Body of pancreas (tissue), 4 donors: ENCODE measurements at regions not wholly inside any gene's neighbourhood (a gene's known extent, or its start where the extent isn't known, plus 50 kb on each side); places are given as distances from the start of the nearest gene placed in this dataset.

Source experiments
- ATAC-seq: fragments of 150-250 bp; one replicate; pipeline ENCODE4 v1.9.1; 2016
- DNase-seq, 4 donors: peaks; one replicate each; pipeline ENCODE4 v3.0.0-alpha.2; 2019
- H3K27ac ChIP-seq, 4 donors: fragments of 200-600 bp; sonication (generic); 1 replicate in 3 of 4; 2 replicates in 1 of 4; pipeline versions ENCODE4 v1.5.1 to v1.6.1; 2016 to 2019; ENCODE audit warnings: mild to moderate bottlenecking in 1 of 4, mixed read lengths in 1 of 4, moderate library complexity in 1 of 4
- H3K27me3 ChIP-seq, 2 donors: fragments of 200-600 bp; sonication (generic); one replicate each; pipeline ENCODE4 v1.6.0; 2016; ENCODE audit warnings: mild to moderate bottlenecking in 1 of 2
- H3K36me3 ChIP-seq, 2 donors: fragments of 200-600 bp; sonication (generic); replicated peaks in 1 of 2; 2 replicates each; pipeline ENCODE4 v1.5.1; 2016; ENCODE audit warnings: low read depth in 2 of 2; ENCODE audit not compliant: insufficient read depth in 1 of 2
- H3K4me1 ChIP-seq: fragments of 200-600 bp; sonication (generic); one replicate; pipeline ENCODE4 v1.6.0; 2016
- H3K4me3 ChIP-seq, 2 donors: fragments of 200-600 bp; sonication (generic); 1 replicate in 1 of 2; 2 replicates in 1 of 2; pipeline ENCODE4 v1.5.1; 2016 to 2019
- H3K9me3 ChIP-seq, 3 donors: fragments of 200-600 bp; sonication (generic); 1 replicate in 2 of 3; 2 replicates in 1 of 3; pipeline ENCODE4 v1.5.1; 2016
- POLR2A ChIP-seq, 3 donors: fragments of 450-650 bp; IDR thresholded peaks; one replicate each; pipeline ENCODE4 v1.6.1; 2016; ENCODE audit warnings: antibody characterized with exemption in 3 of 3, mild to moderate bottlenecking in 2 of 3
- WGBS, 2 donors: methylation state at CpG; one replicate each; pipeline ENCODE4 v1.1.5; 2017; 5-methylcytosine and 5-hydroxymethylcytosine counted together
- intact Hi-C: fragments of 100-400 bp; cut with DNase I; formaldehyde crosslinking; loops from one replicate; pipeline ENCODE4 v1.15.1; 2023
- TF ChIP-seq, protein P1 (sequence below), 7 experiments: fragments of 450-650 bp in 4 of 7; fragments of 200-600 bp in 3 of 7; sonication (generic) in 3 of 7; IDR thresholded peaks; one replicate each; pipeline ENCODE4 v1.5.1; 2016 to 2019; ENCODE audit warnings: antibody characterized with exemption in 7 of 7

DNA sequence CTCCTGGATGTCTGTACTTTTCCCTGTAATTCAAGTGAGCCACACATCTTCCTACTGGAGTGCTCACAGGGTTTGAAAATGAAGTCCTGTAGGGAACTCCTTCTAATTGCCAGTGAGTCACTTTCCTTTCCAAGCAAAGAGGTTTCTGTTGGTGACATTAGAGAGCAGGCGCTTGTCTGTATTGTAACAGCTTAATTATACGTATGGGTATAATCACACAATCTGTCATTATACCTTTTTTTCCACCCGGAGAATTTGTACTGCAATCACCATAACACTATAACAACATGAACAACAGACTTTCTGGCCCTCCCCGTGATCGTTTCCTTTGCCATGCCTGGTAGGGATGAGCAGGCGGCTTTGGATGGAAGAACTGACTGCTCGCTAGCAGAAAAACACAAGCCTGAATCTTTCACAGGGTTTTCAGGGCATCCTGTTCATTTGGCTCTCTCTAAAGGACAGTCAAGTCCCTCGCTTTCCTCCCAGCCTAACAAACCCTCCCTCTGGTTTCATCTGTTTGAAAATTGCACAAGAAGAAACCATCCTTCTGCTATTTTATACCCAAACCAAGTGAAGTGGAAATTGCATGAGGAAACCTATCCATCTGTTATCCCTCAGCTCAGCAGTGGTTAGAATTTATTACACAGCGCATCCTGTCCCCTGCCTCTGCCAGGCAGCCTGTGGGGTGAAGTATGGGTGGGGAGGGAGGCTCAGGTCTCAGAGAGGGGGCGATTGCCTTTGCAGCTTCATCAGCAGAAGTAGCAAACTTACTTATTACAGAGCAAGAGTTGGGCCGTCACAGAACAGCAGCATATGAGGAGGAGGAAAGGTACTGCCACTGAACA lies 307.0 kb upstream of the TLE4 start:
- no peaks in the 10 kb centered on the region for H3K27me3 ChIP-seq
- no peaks in the 10 kb centered on the region for H3K4me1 ChIP-seq
- intact Hi-C loops = no loop called here
- H3K27ac ChIP-seq = no peak overlapping the region
- no peaks in the 10 kb centered on the region for H3K9me3 ChIP-seq
- H3K36me3 ChIP-seq = no peaks in the 10 kb centered on the region
- no peak for TF ChIP-seq POLR2A (IDR thresholded peaks at IDR 0.05)
- TF ChIP-seq, protein P1, sequence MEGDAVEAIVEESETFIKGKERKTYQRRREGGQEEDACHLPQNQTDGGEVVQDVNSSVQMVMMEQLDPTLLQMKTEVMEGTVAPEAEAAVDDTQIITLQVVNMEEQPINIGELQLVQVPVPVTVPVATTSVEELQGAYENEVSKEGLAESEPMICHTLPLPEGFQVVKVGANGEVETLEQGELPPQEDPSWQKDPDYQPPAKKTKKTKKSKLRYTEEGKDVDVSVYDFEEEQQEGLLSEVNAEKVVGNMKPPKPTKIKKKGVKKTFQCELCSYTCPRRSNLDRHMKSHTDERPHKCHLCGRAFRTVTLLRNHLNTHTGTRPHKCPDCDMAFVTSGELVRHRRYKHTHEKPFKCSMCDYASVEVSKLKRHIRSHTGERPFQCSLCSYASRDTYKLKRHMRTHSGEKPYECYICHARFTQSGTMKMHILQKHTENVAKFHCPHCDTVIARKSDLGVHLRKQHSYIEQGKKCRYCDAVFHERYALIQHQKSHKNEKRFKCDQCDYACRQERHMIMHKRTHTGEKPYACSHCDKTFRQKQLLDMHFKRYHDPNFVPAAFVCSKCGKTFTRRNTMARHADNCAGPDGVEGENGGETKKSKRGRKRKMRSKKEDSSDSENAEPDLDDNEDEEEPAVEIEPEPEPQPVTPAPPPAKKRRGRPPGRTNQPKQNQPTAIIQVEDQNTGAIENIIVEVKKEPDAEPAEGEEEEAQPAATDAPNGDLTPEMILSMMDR (IDR thresholded peaks at IDR 0.05) = no peak
- WGBS, 2 donors = 52 to 63% methylated on average over 11 of the region's 11 CpGs
- no peak for DNase-seq
- H3K4me3 ChIP-seq = no peak overlapping the region
- no peak for ATAC-seq

DNA sequence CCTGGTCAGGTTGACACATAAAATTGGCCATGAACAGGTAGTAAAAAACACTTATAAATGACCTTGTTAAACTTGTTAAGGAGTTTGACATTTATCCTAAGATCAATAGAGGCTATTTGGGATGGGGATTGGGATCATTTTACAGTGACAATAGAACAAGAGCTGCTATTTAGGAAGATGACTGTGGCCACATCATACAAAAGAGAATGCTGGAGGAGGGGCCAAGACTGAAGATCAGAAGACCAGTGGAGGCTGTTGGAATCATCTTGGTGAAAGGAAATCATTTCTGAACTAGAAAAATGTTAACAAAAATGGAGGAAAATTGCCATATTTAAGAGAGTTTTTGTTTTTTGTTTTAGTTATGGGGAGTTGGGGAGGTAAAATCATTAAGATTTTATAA lies 304.8 kb upstream of the TLE4 start:
- no peaks in the 10 kb centered on the region for H3K36me3 ChIP-seq
- no peaks in the 10 kb centered on the region for H3K4me1 ChIP-seq
- TF ChIP-seq POLR2A (IDR thresholded peaks at IDR 0.05) = no peak
- TF ChIP-seq, protein P1 (IDR thresholded peaks at IDR 0.05) = no peak
- H3K27me3 ChIP-seq = no peaks in the 10 kb centered on the region
- H3K27ac ChIP-seq = no peak overlapping the region
- no peaks in the 10 kb centered on the region for H3K9me3 ChIP-seq
- intact Hi-C loops = no loop called here
- H3K4me3 ChIP-seq = no peak overlapping the region
- DNase-seq (no peak), ATAC-seq (no peak)

DNA sequence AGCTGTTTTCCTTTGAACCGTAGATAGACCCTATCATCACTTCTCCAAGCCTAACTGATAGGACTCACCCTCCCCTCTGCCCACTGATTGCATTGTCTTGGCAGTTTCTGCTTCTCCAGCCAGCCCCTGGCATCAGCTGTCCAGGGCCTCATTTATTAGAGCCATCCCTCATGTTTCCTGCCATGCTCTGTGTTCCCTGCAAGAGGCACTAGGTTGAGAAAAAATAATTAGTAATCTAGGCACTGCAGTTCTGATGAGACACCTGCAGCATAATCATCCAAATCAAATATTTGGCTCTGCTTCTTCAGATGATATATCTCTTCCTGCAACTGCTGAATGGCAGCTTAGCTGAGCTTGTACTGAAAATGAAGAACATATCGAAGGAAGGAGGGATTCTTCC lies 303.0 kb upstream of the TLE4 start:
- Histone ChIP-seq H3K36me3 (no peaks in the 10 kb centered on the region), H3K27me3 (no peaks in the 10 kb centered on the region), H3K4me1 (no peaks in the 10 kb centered on the region), H3K9me3 (no peaks in the 10 kb centered on the region), H3K27ac (no peak overlapping the region), H3K4me3 (no peak overlapping the region)
- ATAC-seq (no peak), DNase-seq (no peak)
- no peak for TF ChIP-seq POLR2A (IDR thresholded peaks at IDR 0.05)
- TF ChIP-seq, protein P1 (IDR thresholded peaks at IDR 0.05) = no peak
- 63 to 80% methylated on average over 2 of the region's 2 CpGs for WGBS, 2 donors
- intact Hi-C loops = no loop called here

DNA sequence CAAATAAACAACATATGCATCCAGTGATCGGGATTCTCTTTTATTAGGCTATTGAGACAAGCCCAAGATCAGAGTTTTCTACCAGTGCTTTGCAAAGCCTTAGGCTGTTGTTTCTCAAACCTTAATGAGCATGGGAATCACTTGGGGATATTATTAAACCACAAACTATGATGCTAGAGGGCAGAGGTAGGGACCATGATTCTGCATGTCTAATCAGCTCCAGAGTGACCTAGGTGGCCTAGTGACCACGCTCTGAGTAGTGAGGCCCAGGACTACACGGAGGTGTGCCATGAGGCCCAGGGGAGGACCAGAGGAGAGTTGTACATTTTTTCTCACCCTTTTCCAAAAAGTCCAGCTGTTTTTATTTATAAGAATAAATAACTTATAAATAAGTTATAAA lies 298.5 kb upstream of the TLE4 start:
- Histone ChIP-seq H3K36me3 (no peaks in the 10 kb centered on the region), H3K9me3 (no peaks in the 10 kb centered on the region), H3K4me1 (no peaks in the 10 kb centered on the region), H3K27ac (no peak overlapping the region), H3K4me3 (no peak overlapping the region), H3K27me3 (no peaks in the 10 kb centered on the region)
- DNase-seq (no peak), ATAC-seq (no peak)
- TF ChIP-seq, protein P1 (IDR thresholded peaks at IDR 0.05) = no peak
- no peak for TF ChIP-seq POLR2A (IDR thresholded peaks at IDR 0.05)
- 84% methylated on average over 3 of the region's 3 CpGs for WGBS, 2 donors
- intact Hi-C loops = no loop called here

DNA sequence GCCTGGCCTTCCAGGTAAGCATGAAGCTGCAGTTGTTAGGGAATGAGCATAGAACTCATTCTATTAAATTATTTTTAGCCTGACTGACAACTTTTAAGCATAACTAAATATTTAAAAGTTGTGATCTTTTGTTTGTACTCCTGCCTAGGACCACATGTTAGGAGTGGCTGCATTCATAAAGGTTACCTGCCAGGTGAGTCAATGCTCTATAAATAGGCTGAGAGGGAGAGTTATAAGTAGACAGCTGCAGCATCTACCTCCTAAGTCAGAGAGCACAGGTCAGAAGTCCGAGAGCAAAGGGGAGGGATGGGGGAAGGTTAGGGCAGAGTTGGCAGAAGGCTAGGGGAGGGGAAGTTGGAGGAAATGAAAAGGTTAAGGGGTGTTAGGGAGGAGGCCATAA lies 292.4 kb upstream of the TLE4 start:
- ATAC-seq = no peak
- intact Hi-C loops = no loop called here
- no peaks in the 10 kb centered on the region for H3K27me3 ChIP-seq
- H3K9me3 ChIP-seq = no peaks in the 10 kb centered on the region
- TF ChIP-seq, protein P1 (IDR thresholded peaks at IDR 0.05) = no peak
- no peak for TF ChIP-seq POLR2A (IDR thresholded peaks at IDR 0.05)
- H3K4me3 ChIP-seq = no peak overlapping the region
- DNase-seq = no peak
- no peaks in the 10 kb centered on the region for H3K4me1 ChIP-seq
- WGBS, 2 donors = 45 to 47% methylated on average over 1 of the region's 1 CpG
- no peaks in the 10 kb centered on the region for H3K36me3 ChIP-seq
- H3K27ac ChIP-seq = no peak overlapping the region
